ENCODE measurements at regions not wholly inside any gene's neighbourhood (a gene's known extent, or its start where the extent isn't known, plus 50 kb on each side); places are given as distances from the start of the nearest gene placed in this dataset.

- no peak for DNase-seq
Observed at GRCh38 chr1:3954170-3955169, 54.4 kb upstream of the C1orf174 start.

- DNase-seq = no peak
Observed at GRCh38 chr1:3955196-3955772, 55.2 kb upstream of the C1orf174 start.

GRCh38 chr1:3956527-3957170 lies 56.6 kb upstream of the C1orf174 start:
- DNase-seq = no peak

- no peak for DNase-seq
Observed at GRCh38 chr1:3959361-3959760, 59.3 kb upstream of the C1orf174 start.

- DNase-seq = no peak
Observed at GRCh38 chr1:3963554-3963953, 63.5 kb upstream of the C1orf174 start.

GRCh38 chr1:3965693-3966092 lies 65.6 kb upstream of the C1orf174 start:
- DNase-seq = no peak

- no peak for DNase-seq
Observed at GRCh38 chr1:3968851-3969250, 68.8 kb upstream of the C1orf174 start.

- no peak for DNase-seq
Observed at GRCh38 chr1:3971981-3972380, 71.9 kb upstream of the C1orf174 start.

- no peak for DNase-seq
Observed at GRCh38 chr1:3975903-3976630, 76.0 kb upstream of the C1orf174 start.

- no peak for DNase-seq
Observed at GRCh38 chr1:3976821-3977220, 76.7 kb upstream of the C1orf174 start.

GRCh38 chr1:3978196-3978989 lies 78.3 kb upstream of the C1orf174 start:
- DNase-seq = no peak

GRCh38 chr1:3978990-3979325 lies 78.9 kb upstream of the C1orf174 start:
- no peak for DNase-seq

GRCh38 chr1:3981261-3981660 lies 81.2 kb upstream of the C1orf174 start:
- no peak for DNase-seq

- DNase-seq = no peak
Observed at GRCh38 chr1:3981746-3982505, 81.9 kb upstream of the C1orf174 start.

GRCh38 chr1:3983181-3983580 lies 83.1 kb upstream of the C1orf174 start:
- DNase-seq = no peak

- no peak for DNase-seq
Observed at GRCh38 chr1:3984586-3984985, 84.5 kb upstream of the C1orf174 start.

GRCh38 chr1:3986686-3987218 lies 86.7 kb upstream of the C1orf174 start:
- no peak for DNase-seq

GRCh38 chr1:3987669-3988235 lies 87.7 kb upstream of the C1orf174 start:
- DNase-seq = no peak

- DNase-seq = no peak
Observed at GRCh38 chr1:3988431-3988830, 88.4 kb upstream of the C1orf174 start.

- DNase-seq = no peak
Observed at GRCh38 chr1:3989465-3989864, 89.4 kb upstream of the C1orf174 start.

GRCh38 chr1:3992103-3992556 lies 92.1 kb upstream of the C1orf174 start:
- peak in 1 of 2 donors; percentile 10 for DNase-seq
